Uterus (tissue), 2 donors: ENCODE measurements at regions not wholly inside any gene's neighbourhood (a gene's known extent, or its start where the extent isn't known, plus 50 kb on each side); places are given as distances from the start of the nearest gene placed in this dataset.

Experiments
- POLR2A ChIP-seq, 2 donors: fragments of 450-650 bp; IDR thresholded peaks; one replicate each; pipeline ENCODE4 v1.6.1; 2016; ENCODE audit warnings: antibody characterized with exemption in 2 of 2, mild to moderate bottlenecking in 1 of 2, moderate library complexity in 1 of 2
- TF ChIP-seq, protein P1 (sequence below), 4 experiments: fragments of 200-600 bp in 2 of 4; fragments of 450-650 bp in 2 of 4; sonication (generic) in 2 of 4; IDR thresholded peaks; one replicate each; pipeline ENCODE4 v1.5.1; 2016 to 2019; ENCODE audit warnings: antibody characterized with exemption in 4 of 4, mild to moderate bottlenecking in 2 of 4, moderate library complexity in 1 of 4

DNA sequence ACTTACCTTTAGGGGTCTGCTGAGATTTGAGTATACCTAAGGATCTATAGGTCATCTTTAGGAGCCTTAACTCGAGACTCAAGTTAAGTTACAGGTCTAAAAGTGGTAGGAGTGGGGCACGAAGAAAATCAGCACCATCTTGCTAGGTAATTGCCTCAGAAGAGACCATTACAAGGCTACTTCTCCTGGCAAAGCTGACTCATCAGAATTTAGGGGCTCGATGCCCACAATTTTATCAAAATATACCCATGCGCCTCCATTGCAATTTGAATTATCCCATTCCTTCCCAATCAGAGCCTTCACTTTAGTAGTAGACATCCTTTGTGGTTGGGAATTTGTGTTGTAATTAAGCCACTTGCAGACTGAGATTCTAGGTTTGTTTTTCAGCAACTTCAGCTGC lies 1994.3 kb downstream of the MRPL39 start:
- TF ChIP-seq, protein P1, sequence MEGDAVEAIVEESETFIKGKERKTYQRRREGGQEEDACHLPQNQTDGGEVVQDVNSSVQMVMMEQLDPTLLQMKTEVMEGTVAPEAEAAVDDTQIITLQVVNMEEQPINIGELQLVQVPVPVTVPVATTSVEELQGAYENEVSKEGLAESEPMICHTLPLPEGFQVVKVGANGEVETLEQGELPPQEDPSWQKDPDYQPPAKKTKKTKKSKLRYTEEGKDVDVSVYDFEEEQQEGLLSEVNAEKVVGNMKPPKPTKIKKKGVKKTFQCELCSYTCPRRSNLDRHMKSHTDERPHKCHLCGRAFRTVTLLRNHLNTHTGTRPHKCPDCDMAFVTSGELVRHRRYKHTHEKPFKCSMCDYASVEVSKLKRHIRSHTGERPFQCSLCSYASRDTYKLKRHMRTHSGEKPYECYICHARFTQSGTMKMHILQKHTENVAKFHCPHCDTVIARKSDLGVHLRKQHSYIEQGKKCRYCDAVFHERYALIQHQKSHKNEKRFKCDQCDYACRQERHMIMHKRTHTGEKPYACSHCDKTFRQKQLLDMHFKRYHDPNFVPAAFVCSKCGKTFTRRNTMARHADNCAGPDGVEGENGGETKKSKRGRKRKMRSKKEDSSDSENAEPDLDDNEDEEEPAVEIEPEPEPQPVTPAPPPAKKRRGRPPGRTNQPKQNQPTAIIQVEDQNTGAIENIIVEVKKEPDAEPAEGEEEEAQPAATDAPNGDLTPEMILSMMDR (IDR thresholded peaks at IDR 0.05), result no peak
- no peak for TF ChIP-seq POLR2A (IDR thresholded peaks at IDR 0.05)
